LNCaP clone FGC (cell line): ENCODE measurements at regions not wholly inside any gene's neighbourhood (a gene's known extent, or its start where the extent isn't known, plus 50 kb on each side); places are given as distances from the start of the nearest gene placed in this dataset.

Experiments used
- DNase-seq: peaks from one replicate; pipeline ENCODE4 v3.0.0-alpha.2; 2011; ENCODE audit warnings: low read depth
- H3K4me3 ChIP-seq: 2 replicates; pipeline ENCODE4 v1.5.1; 2011; ENCODE audit warnings: mild to moderate bottlenecking, low read depth, low read length, control low read depth
- TF ChIP-seq, protein P1 (sequence below): IDR thresholded peaks from 2 replicates; pipeline ENCODE4 v1.5.1; 2012; ENCODE audit warnings: mild to moderate bottlenecking; ENCODE audit not compliant: control insufficient read depth, insufficient read depth; ENCODE audit errors: extremely low read depth

DNA sequence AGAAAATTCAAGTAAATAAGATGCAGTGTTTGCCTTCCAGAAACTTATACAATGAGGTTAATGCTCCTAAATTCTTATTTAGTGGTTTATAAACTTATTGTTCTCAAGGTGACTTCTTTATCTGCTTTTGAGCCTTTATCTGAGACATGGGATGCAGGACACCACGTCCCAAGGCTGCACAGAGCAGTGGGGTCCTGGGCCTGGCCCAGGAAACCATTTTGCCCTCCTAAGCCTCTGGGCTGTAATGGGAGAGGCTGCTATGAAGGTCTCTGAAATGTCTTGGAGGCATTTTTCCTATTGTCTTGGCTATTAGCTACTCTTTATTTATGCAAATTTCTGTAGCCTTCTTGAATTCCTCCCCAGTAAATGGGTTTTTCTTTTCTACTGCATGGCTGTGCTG is 652.6 kb upstream of the SETBP1 start:
- no peak for DNase-seq
- no peak overlapping the region for H3K4me3 ChIP-seq
- TF ChIP-seq, protein P1, sequence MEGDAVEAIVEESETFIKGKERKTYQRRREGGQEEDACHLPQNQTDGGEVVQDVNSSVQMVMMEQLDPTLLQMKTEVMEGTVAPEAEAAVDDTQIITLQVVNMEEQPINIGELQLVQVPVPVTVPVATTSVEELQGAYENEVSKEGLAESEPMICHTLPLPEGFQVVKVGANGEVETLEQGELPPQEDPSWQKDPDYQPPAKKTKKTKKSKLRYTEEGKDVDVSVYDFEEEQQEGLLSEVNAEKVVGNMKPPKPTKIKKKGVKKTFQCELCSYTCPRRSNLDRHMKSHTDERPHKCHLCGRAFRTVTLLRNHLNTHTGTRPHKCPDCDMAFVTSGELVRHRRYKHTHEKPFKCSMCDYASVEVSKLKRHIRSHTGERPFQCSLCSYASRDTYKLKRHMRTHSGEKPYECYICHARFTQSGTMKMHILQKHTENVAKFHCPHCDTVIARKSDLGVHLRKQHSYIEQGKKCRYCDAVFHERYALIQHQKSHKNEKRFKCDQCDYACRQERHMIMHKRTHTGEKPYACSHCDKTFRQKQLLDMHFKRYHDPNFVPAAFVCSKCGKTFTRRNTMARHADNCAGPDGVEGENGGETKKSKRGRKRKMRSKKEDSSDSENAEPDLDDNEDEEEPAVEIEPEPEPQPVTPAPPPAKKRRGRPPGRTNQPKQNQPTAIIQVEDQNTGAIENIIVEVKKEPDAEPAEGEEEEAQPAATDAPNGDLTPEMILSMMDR: no peak

- TF ChIP-seq, protein P1: no peak
- DNase-seq: no peak
- H3K4me3 ChIP-seq: no peak overlapping the region
Measured at GRCh38 chr18:44031063-44031462, 649.6 kb upstream of the SETBP1 start.

GRCh38 chr18:44033144-44033701 is 647.5 kb upstream of the SETBP1 start:
- no peak overlapping the region for H3K4me3 ChIP-seq
- DNase-seq: no peak
- TF ChIP-seq, protein P1: no peak

- DNase-seq: no peak
- TF ChIP-seq, protein P1: no peak
- H3K4me3 ChIP-seq: no peak overlapping the region
Measured at GRCh38 chr18:44035554-44035953, 645.1 kb upstream of the SETBP1 start.

GRCh38 chr18:44036501-44036900 is 644.2 kb upstream of the SETBP1 start:
- H3K4me3 ChIP-seq: no peak overlapping the region
- DNase-seq: no peak
- TF ChIP-seq, protein P1: no peak

GRCh38 chr18:44039216-44039615 is 641.5 kb upstream of the SETBP1 start:
- H3K4me3 ChIP-seq: no peak overlapping the region
- TF ChIP-seq, protein P1: no peak
- DNase-seq: no peak

DNA sequence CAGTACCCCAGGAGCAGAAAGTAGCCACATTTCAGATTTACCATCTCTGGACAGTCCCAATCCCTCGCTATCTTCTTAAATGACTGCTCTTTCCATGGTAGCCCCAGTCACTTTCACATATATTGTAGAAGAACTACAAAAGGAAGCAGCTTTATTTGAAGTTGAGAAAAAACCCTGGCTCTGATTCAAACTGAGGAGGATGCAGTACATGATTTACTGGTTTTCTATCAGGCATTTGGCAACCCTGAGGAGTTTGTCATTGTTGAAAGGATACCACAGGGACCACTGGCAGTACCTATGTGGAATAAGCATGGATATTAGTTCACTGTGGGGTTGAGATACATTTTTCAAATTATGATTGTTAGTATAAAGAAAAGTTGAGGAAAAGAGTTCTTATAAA is 640.9 kb upstream of the SETBP1 start:
- TF ChIP-seq, protein P1: no peak
- no peak overlapping the region for H3K4me3 ChIP-seq

More for the DNA sequence above, 640.9 kb upstream of the SETBP1 start:
- DNase-seq: peak; percentile 67
